ENCODE measurements at regions not wholly inside any gene's neighbourhood (a gene's known extent, or its start where the extent isn't known, plus 50 kb on each side); places are given as distances from the start of the nearest gene placed in this dataset.

- no peak overlapping the region for H3K4me3 Mint-ChIP-seq
- no peaks in the 10 kb centered on the region for H3K36me3 Mint-ChIP-seq (ENCODE audit: low read depth)
- no peak for DNase-seq (ENCODE audit: low spot score)
- no peak overlapping the region for H3K27ac Mint-ChIP-seq
- no peaks in the 10 kb centered on the region for H3K27me3 Mint-ChIP-seq (ENCODE audit: low read depth)
- H3K4me1 Mint-ChIP-seq (ENCODE audit: low read depth), result no peaks in the 10 kb centered on the region
- peaks cover 11% of the 10 kb centered on the region for H3K9me3 Mint-ChIP-seq
Measured at GRCh38 chr5:91691592-91691991, 308.5 kb upstream of the ARRDC3 start.

- peaks cover 8% of the 10 kb centered on the region for H3K9me3 Mint-ChIP-seq
- H3K27me3 Mint-ChIP-seq (ENCODE audit: low read depth), result no peaks in the 10 kb centered on the region
- H3K36me3 Mint-ChIP-seq (ENCODE audit: low read depth), result no peaks in the 10 kb centered on the region
- no peak for DNase-seq (ENCODE audit: low spot score)
- no peak overlapping the region for H3K4me3 Mint-ChIP-seq
- H3K27ac Mint-ChIP-seq, result no peak overlapping the region
- H3K4me1 Mint-ChIP-seq (ENCODE audit: low read depth), result no peaks in the 10 kb centered on the region
Measured at GRCh38 chr5:91690921-91691320, 307.8 kb upstream of the ARRDC3 start.

- Mint-ChIP-seq H3K27ac (no peak overlapping the region), H3K4me1 (ENCODE audit: low read depth) (no peaks in the 10 kb centered on the region), H3K4me3 (no peak overlapping the region), H3K27me3 (ENCODE audit: low read depth) (no peaks in the 10 kb centered on the region), H3K9me3 (no peaks in the 10 kb centered on the region), H3K36me3 (ENCODE audit: low read depth) (no peaks in the 10 kb centered on the region)
- DNase-seq (ENCODE audit: low spot score), result no peak
Measured at GRCh38 chr5:91687430-91687829, 304.3 kb upstream of the ARRDC3 start.

- H3K27ac Mint-ChIP-seq, result no peak overlapping the region
- H3K4me1 Mint-ChIP-seq (ENCODE audit: low read depth), result no peaks in the 10 kb centered on the region
- H3K4me3 Mint-ChIP-seq, result no peak overlapping the region
Measured at GRCh38 chr5:91684625-91685024, 301.5 kb upstream of the ARRDC3 start.

DNA sequence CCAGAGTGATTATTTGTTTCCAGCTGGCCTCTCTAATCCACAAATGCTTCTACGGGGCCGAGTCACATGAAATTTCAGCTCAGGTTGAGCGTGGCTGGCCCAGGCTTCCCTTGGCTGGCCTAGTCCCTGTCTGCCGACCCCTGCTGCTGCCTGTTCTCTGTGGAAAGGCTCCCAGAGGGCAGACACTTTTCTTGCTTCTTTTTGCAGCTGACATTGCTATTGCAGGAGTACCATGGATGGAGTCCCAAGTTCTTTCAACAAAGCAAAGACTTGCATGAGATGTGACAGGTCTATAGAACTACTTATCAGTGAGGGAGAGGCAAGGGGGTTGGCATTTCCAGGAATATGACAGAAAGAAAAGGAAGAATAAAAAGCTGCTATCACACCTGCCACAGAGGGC is 287.4 kb upstream of the ARRDC3 start:
- Mint-ChIP-seq H3K27ac (no peak overlapping the region), H3K27me3 (ENCODE audit: low read depth) (no peaks in the 10 kb centered on the region), H3K4me1 (ENCODE audit: low read depth) (no peaks in the 10 kb centered on the region), H3K9me3 (no peaks in the 10 kb centered on the region), H3K4me3 (no peak overlapping the region), H3K36me3 (ENCODE audit: low read depth) (no peaks in the 10 kb centered on the region)
- no peak for DNase-seq (ENCODE audit: low spot score)

More at GRCh38 chr5:91684625-91685024, 301.5 kb upstream of the ARRDC3 start:
- Mint-ChIP-seq H3K9me3 (no peaks in the 10 kb centered on the region), H3K36me3 (ENCODE audit: low read depth) (no peaks in the 10 kb centered on the region), H3K27me3 (ENCODE audit: low read depth) (no peaks in the 10 kb centered on the region)
- no peak for DNase-seq (ENCODE audit: low spot score)

- H3K27ac Mint-ChIP-seq, result no peak overlapping the region
- no peaks in the 10 kb centered on the region for H3K36me3 Mint-ChIP-seq (ENCODE audit: low read depth)
Measured at GRCh38 chr5:91670122-91670521, 287.0 kb upstream of the ARRDC3 start.

DNA sequence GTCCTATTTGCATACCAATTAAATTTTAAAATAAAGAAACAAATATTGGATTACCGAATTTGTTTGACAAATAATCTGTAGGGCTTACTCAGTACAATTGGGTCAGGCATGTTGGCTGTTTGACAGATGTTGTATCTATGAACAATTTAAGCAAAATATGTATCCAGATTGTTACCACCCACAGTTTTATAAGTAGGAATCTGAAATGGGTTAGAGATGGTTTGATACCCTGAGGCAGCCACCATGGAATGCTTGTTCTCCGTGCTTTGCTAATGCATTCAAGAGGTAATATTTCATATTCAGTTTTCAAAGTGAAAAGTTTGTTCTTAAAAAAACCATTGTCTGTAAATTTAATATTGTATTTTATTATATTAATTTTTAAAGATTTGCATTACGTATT is 285.1 kb upstream of the ARRDC3 start:
- DNase-seq (ENCODE audit: low spot score), result no peak
- Mint-ChIP-seq H3K27me3 (ENCODE audit: low read depth) (no peaks in the 10 kb centered on the region), H3K4me1 (ENCODE audit: low read depth) (no peaks in the 10 kb centered on the region), H3K36me3 (ENCODE audit: low read depth) (no peaks in the 10 kb centered on the region), H3K4me3 (no peak overlapping the region), H3K27ac (no peak overlapping the region), H3K9me3 (no peaks in the 10 kb centered on the region)

More at GRCh38 chr5:91670122-91670521, 287.0 kb upstream of the ARRDC3 start:
- H3K9me3 Mint-ChIP-seq, result no peaks in the 10 kb centered on the region
- H3K4me3 Mint-ChIP-seq, result no peak overlapping the region
- no peaks in the 10 kb centered on the region for H3K27me3 Mint-ChIP-seq (ENCODE audit: low read depth)
- no peaks in the 10 kb centered on the region for H3K4me1 Mint-ChIP-seq (ENCODE audit: low read depth)
- DNase-seq (ENCODE audit: low spot score), result no peak

GRCh38 chr5:91652678-91653077 is 269.6 kb upstream of the ARRDC3 start:
- no peak for DNase-seq (ENCODE audit: low spot score)
- H3K36me3 Mint-ChIP-seq (ENCODE audit: low read depth), result no peaks in the 10 kb centered on the region
- no peaks in the 10 kb centered on the region for H3K4me1 Mint-ChIP-seq (ENCODE audit: low read depth)
- H3K9me3 Mint-ChIP-seq, result peaks cover 14% of the 10 kb centered on the region
- H3K27me3 Mint-ChIP-seq (ENCODE audit: low read depth), result no peaks in the 10 kb centered on the region
- H3K27ac Mint-ChIP-seq, result no peak overlapping the region
- H3K4me3 Mint-ChIP-seq, result no peak overlapping the region

DNA sequence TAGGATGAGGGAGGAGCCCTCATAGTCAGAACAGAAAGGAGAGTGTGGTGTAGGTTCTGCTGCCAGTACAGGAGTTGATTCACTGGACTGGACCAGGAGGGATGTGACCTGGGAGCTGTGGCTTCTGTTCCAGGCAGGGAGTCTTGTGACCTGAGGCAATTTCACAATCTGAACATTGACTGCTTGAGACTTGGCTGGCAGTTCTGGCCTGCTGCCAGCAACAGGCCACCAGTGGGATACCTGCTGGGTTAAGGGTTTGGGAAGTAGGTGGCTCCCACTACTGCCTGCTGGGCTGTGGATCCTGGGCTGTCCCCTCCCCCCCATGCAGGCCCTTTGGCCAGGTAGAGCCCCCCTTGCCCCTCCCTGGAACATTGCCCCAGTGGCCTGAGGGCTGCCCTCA is 268.6 kb upstream of the ARRDC3 start:
- no peak for DNase-seq (ENCODE audit: low spot score)
- Mint-ChIP-seq H3K9me3 (peaks cover 6% of the 10 kb centered on the region), H3K4me3 (no peak overlapping the region), H3K36me3 (ENCODE audit: low read depth) (no peaks in the 10 kb centered on the region), H3K27me3 (ENCODE audit: low read depth) (no peaks in the 10 kb centered on the region), H3K27ac (no peak overlapping the region), H3K4me1 (ENCODE audit: low read depth) (no peaks in the 10 kb centered on the region)

DNA sequence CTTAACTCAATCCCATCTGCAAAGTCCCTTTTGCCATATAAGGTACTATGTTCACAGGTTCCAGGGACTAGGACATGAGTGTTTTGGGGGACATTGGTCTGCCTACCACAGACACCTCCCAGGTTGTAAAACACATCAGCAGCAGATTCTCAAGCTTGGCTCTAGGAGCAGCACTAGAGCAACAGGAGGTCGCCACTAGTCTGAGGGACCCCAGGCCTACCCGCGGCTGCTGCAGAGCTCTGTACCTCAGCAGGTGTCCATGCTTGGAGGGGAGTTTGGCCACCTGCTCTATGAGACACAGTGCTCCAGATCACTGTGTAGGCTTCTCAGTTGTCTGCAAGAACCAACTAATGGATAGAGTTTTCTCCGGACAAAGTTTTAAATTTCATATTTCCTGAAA is 262.2 kb upstream of the ARRDC3 start:
- H3K36me3 Mint-ChIP-seq (ENCODE audit: low read depth), result no peaks in the 10 kb centered on the region
- no peaks in the 10 kb centered on the region for H3K9me3 Mint-ChIP-seq
- no peaks in the 10 kb centered on the region for H3K4me1 Mint-ChIP-seq (ENCODE audit: low read depth)
- no peaks in the 10 kb centered on the region for H3K27me3 Mint-ChIP-seq (ENCODE audit: low read depth)
- H3K4me3 Mint-ChIP-seq, result no peak overlapping the region
- no peak overlapping the region for H3K27ac Mint-ChIP-seq
- DNase-seq (ENCODE audit: low spot score), result no peak

DNA sequence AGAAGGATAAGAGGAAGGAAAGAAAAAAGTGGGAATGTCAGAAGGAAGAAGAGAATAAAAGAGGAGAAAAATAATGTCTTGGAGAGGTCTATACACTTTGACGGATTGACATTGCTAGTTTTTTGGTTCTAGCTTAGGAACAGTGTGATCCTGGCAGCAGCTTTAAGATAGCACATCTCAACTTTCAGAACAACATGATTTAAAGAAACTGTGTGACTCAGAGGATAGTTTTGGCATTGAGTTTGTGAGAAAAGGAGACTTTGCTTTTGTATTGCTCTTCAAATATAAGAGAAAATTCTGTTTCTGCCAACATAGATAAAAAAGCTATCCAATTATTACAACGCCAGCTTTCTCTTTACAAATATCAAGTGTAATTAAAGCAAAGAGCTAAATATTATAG is 260.7 kb upstream of the ARRDC3 start:
- H3K4me3 Mint-ChIP-seq, result no peak overlapping the region
- H3K27me3 Mint-ChIP-seq (ENCODE audit: low read depth), result no peaks in the 10 kb centered on the region
- no peaks in the 10 kb centered on the region for H3K4me1 Mint-ChIP-seq (ENCODE audit: low read depth)
- no peak overlapping the region for H3K27ac Mint-ChIP-seq
- no peaks in the 10 kb centered on the region for H3K36me3 Mint-ChIP-seq (ENCODE audit: low read depth)
- DNase-seq (ENCODE audit: low spot score), result no peak
- H3K9me3 Mint-ChIP-seq, result no peaks in the 10 kb centered on the region

DNA sequence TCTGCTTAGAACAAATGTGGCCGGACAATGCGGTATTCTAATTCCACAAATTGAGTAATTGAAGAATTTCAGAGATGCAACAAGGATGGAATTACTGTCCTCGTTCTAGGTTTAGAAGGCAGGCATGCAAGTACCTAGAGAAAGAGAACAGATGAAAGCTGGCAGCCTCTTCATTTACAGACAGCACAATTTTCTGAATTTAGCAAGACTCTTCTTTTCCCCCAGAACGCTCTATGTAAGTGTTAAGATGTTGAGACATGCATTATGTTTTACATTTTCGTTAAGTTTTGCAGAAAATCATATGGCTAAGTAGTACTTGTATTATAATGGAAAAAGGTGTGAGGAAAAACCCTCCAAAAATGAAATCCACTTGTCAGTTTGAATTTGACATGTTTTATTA is 259.5 kb upstream of the ARRDC3 start:
- Mint-ChIP-seq H3K4me3 (no peak overlapping the region), H3K36me3 (ENCODE audit: low read depth) (no peaks in the 10 kb centered on the region)

GRCh38 chr5:91641730-91642350 is 258.7 kb upstream of the ARRDC3 start:
- DNase-seq (ENCODE audit: low spot score), result no peak
- no peak overlapping the region for H3K27ac Mint-ChIP-seq
- H3K4me1 Mint-ChIP-seq (ENCODE audit: low read depth), result no peaks in the 10 kb centered on the region
- H3K9me3 Mint-ChIP-seq, result no peaks in the 10 kb centered on the region
- H3K36me3 Mint-ChIP-seq (ENCODE audit: low read depth), result no peaks in the 10 kb centered on the region
- H3K27me3 Mint-ChIP-seq (ENCODE audit: low read depth), result no peaks in the 10 kb centered on the region
- H3K4me3 Mint-ChIP-seq, result no peak overlapping the region

More for the DNA sequence above, 259.5 kb upstream of the ARRDC3 start:
- DNase-seq (ENCODE audit: low spot score), result no peak
- Mint-ChIP-seq H3K4me1 (ENCODE audit: low read depth) (no peaks in the 10 kb centered on the region), H3K27ac (no peak overlapping the region), H3K27me3 (ENCODE audit: low read depth) (no peaks in the 10 kb centered on the region), H3K9me3 (no peaks in the 10 kb centered on the region)

DNA sequence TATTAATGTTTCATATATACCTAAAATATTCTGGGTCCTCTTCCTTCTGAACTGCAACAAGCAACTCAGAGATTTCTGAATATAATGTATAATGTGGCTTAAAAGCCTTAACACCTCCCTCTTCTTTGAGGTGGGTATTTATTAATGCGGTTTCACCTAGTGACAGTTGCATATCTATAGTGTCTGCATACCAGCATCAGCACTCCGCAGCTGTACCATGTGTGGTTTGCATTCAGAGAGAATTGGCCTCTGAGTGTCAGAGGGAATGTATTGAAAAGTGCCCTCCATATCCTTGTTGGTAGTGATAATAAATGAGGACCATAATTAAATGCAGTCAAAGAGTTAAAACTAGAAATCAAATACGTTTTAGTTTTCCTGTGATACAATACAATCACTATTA is 256.6 kb upstream of the ARRDC3 start:
- no peaks in the 10 kb centered on the region for H3K4me1 Mint-ChIP-seq (ENCODE audit: low read depth)
- H3K27ac Mint-ChIP-seq, result no peak overlapping the region
- no peaks in the 10 kb centered on the region for H3K9me3 Mint-ChIP-seq
- no peak overlapping the region for H3K4me3 Mint-ChIP-seq
- H3K27me3 Mint-ChIP-seq (ENCODE audit: low read depth), result no peaks in the 10 kb centered on the region
- H3K36me3 Mint-ChIP-seq (ENCODE audit: low read depth), result no peaks in the 10 kb centered on the region
- DNase-seq (ENCODE audit: low spot score), result no peak

- Mint-ChIP-seq H3K9me3 (no peaks in the 10 kb centered on the region), H3K36me3 (ENCODE audit: low read depth) (no peaks in the 10 kb centered on the region), H3K27ac (no peak overlapping the region), H3K4me1 (ENCODE audit: low read depth) (no peaks in the 10 kb centered on the region), H3K4me3 (no peak overlapping the region), H3K27me3 (ENCODE audit: low read depth) (no peaks in the 10 kb centered on the region)
- no peak for DNase-seq (ENCODE audit: low spot score)
Measured at GRCh38 chr5:91638010-91638409, 254.9 kb upstream of the ARRDC3 start.
